ENCODE measurements at regions not wholly inside any gene's neighbourhood (a gene's known extent, or its start where the extent isn't known, plus 50 kb on each side); places are given as distances from the start of the nearest gene placed in this dataset.
"Not testable (repeated sequence)": the region's sequence is repeated elsewhere in the genome, so short reads cannot be mapped to it uniquely, and the experiment has no call there.

GRCh38 chr17:68106085-68106484, 70.5 kb downstream of the KPNA2 start:
- H3K4me3 ChIP-seq (replicated peaks; ENCODE audit: low read depth, low read length): no peak overlapping the region
- TF ChIP-seq, protein P1, sequence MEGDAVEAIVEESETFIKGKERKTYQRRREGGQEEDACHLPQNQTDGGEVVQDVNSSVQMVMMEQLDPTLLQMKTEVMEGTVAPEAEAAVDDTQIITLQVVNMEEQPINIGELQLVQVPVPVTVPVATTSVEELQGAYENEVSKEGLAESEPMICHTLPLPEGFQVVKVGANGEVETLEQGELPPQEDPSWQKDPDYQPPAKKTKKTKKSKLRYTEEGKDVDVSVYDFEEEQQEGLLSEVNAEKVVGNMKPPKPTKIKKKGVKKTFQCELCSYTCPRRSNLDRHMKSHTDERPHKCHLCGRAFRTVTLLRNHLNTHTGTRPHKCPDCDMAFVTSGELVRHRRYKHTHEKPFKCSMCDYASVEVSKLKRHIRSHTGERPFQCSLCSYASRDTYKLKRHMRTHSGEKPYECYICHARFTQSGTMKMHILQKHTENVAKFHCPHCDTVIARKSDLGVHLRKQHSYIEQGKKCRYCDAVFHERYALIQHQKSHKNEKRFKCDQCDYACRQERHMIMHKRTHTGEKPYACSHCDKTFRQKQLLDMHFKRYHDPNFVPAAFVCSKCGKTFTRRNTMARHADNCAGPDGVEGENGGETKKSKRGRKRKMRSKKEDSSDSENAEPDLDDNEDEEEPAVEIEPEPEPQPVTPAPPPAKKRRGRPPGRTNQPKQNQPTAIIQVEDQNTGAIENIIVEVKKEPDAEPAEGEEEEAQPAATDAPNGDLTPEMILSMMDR (IDR thresholded peaks at IDR 0.05; ENCODE audit: low read length, missing control alignments): no peak
- DNase-seq (ENCODE audit: low read depth): no peak

DNA sequence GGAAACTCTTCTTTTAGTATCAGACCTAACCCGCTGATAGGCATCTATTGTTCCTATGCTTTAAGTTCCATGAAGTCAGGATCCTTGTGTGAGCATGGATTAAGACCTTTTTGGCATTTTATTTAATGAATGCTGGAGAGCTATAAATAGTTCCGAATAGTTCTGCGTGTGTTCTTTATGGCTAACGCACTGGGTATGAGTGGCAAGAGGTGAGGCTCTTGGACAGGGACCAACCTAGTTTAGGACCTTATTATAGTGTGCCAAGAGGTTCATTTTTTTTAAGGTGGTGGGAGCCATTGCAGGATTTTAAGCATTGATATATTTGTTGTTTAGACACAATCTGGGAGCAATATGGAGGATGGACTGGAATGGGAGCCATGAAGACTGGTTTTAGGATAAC, 71.8 kb downstream of the KPNA2 start:
- TF ChIP-seq, protein P1 (IDR thresholded peaks at IDR 0.05; ENCODE audit: low read length, missing control alignments): no peak
- H3K4me3 ChIP-seq (replicated peaks; ENCODE audit: low read depth, low read length): no peak overlapping the region
- no peak for DNase-seq (ENCODE audit: low read depth)

GRCh38 chr17:68108313-68109000, 72.9 kb downstream of the KPNA2 start:
- TF ChIP-seq, protein P1 (IDR thresholded peaks at IDR 0.05; ENCODE audit: low read length, missing control alignments): no peak
- H3K4me3 ChIP-seq (replicated peaks; ENCODE audit: low read depth, low read length): no peak overlapping the region
- DNase-seq (ENCODE audit: low read depth): no peak

DNA sequence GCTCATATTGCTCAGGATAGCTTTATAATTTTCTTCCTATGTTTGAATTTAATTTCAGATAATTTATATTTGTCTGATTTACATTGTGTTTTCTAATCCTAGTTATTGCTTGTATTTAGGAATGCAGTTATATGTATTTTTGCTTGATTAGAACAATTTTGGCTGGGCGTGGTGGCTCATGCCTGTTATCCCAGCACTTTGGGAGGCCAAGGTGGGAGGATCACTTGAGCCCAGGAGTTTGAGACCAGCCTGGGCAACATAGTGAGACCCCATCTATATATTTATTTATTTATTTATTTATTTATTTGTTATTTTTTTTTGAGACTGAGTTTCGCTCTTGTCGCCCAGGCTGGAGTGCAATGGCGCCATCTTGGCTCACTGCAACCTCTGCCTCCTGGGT, 73.9 kb downstream of the KPNA2 start:
- DNase-seq (ENCODE audit: low read depth): not testable (repeated sequence)

DNA sequence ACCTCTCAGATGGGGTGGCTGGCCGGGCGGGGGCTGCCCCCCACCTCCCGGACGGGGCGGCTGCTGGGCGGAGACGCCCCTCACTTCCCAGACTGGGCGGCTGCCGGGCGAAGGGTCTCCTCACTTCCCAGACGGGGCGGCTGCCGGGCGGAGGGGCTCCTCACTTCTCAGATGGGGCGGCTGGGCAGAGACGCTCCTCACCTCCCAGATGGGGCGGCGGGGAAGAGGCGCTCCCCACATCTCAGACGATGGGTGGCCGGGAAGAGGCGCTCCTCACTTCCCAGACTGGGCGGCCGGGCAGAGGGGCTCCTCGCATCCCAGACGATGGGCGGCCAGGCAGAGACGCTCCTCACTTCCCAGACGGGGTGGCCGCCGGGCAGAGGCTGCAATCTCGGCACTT, 80.7 kb downstream of the KPNA2 start:
- not testable (repeated sequence) for H3K4me3 ChIP-seq (replicated peaks; ENCODE audit: low read depth, low read length); DNase-seq (ENCODE audit: low read depth)

More for the DNA sequence above, 73.9 kb downstream of the KPNA2 start:
- H3K4me3 ChIP-seq (replicated peaks; ENCODE audit: low read depth, low read length): not testable (repeated sequence)

GRCh38 chr17:68122587-68122986, 87.1 kb downstream of the KPNA2 start:
- H3K4me3 ChIP-seq (replicated peaks; ENCODE audit: low read depth, low read length): no peak overlapping the region
- no peak for DNase-seq (ENCODE audit: low read depth)
- TF ChIP-seq, protein P1 (IDR thresholded peaks at IDR 0.05; ENCODE audit: low read length, missing control alignments): no peak

DNA sequence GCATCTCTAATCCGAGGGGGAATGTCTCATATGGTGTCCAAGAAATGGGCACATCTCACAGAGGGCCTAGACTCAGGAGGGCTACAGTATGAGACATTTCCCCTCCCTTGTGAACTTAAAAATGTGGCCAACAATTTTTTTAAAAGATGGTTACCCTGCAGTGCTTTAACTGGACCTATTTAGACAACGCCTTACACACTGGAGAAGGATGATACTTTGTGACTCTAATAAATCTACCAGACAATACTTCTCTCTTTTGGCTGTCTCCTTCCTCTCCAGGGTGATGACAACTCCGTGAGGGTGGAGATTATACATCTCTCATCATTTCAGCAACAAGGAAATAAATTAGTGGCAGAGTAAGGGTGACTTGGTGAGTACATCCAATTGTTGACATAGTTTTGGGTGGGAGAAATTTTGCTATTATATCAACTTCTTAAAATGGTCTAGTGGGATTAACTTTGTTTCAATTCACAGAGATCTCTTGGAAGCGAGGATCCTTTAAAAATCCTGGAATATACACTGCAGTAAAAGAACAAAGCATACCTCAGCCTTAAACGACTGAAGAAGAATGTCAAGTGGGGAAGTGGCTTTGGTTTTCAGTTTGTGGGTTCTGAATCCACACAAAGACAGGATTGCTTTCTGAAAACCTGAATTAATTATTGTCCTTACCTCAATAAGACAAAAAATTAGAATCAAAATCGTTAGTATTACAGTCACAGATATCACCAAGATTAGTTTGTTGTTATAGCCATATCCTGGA, 89.8 kb downstream of the KPNA2 start:
- TF ChIP-seq, protein P1 (IDR thresholded peaks at IDR 0.05; ENCODE audit: low read length, missing control alignments): no peak
- no peak for DNase-seq (ENCODE audit: low read depth)

DNA sequence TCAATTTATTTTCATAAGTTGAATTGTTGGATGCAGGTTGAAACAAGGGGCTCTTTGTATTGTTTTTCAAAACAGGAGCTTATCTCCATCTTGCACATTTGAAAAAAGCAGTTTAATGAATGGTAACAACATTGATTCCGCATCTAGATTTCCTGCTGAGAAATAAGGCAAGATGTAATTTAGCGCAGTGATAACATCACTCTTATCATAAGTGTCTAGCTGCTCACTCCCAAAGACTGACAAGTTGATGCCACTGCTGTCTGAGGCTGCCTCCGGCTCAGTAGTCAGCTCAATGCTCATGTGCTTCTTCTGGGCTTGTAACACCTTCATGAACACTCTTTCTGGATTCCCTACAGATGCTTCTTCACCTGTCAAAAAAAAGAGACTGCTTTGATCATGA, 92.4 kb downstream of the KPNA2 start:
- no peak for DNase-seq (ENCODE audit: low read depth)
- TF ChIP-seq, protein P1 (IDR thresholded peaks at IDR 0.05; ENCODE audit: low read length, missing control alignments): no peak
- H3K4me3 ChIP-seq (replicated peaks; ENCODE audit: low read depth, low read length): no peak overlapping the region

More for the DNA sequence above, 89.8 kb downstream of the KPNA2 start:
- H3K4me3 ChIP-seq (replicated peaks; ENCODE audit: low read depth, low read length): no peak overlapping the region
